ENCODE measurements at regions not wholly inside any gene's neighbourhood (a gene's known extent, or its start where the extent isn't known, plus 50 kb on each side); places are given as distances from the start of the nearest gene placed in this dataset.

- Mint-ChIP-seq H3K9me3 (no peaks in the 10 kb centered on the region), H3K27me3 (ENCODE audit: low read depth) (peaks cover 4% of the 10 kb centered on the region), H3K4me1 (ENCODE audit: low read depth) (no peaks in the 10 kb centered on the region), H3K4me3 (no peak overlapping the region), H3K36me3 (ENCODE audit: insufficient read depth) (no peaks in the 10 kb centered on the region)
- DNase-seq, result no peak
- no peak for ATAC-seq
Observed at GRCh38 chr1:90501281-90501680, 215.8 kb downstream of the BARHL2 start.

GRCh38 chr1:90494748-90495282 is 222.3 kb downstream of the BARHL2 start:
- H3K36me3 Mint-ChIP-seq (ENCODE audit: insufficient read depth), result no peaks in the 10 kb centered on the region
- no peaks in the 10 kb centered on the region for H3K4me1 Mint-ChIP-seq (ENCODE audit: low read depth)
- DNase-seq (no peak), ATAC-seq (no peak)
- H3K4me3 Mint-ChIP-seq, result no peak overlapping the region
- peaks cover 11% of the 10 kb centered on the region for H3K27me3 Mint-ChIP-seq (ENCODE audit: low read depth)
- H3K9me3 Mint-ChIP-seq, result no peaks in the 10 kb centered on the region

- H3K9me3 Mint-ChIP-seq, result no peaks in the 10 kb centered on the region
- ATAC-seq, result no peak
- H3K4me1 Mint-ChIP-seq (ENCODE audit: low read depth), result no peaks in the 10 kb centered on the region
- H3K36me3 Mint-ChIP-seq (ENCODE audit: insufficient read depth), result no peaks in the 10 kb centered on the region
- H3K4me3 Mint-ChIP-seq, result no peak overlapping the region
- no peak for DNase-seq
- H3K27me3 Mint-ChIP-seq (ENCODE audit: low read depth), result peaks cover 2% of the 10 kb centered on the region
Observed at GRCh38 chr1:90488451-90488850, 228.7 kb downstream of the BARHL2 start.

GRCh38 chr1:90486996-90487395 is 230.1 kb downstream of the BARHL2 start:
- Mint-ChIP-seq H3K4me1 (ENCODE audit: low read depth) (no peaks in the 10 kb centered on the region), H3K36me3 (ENCODE audit: insufficient read depth) (no peaks in the 10 kb centered on the region), H3K4me3 (no peak overlapping the region), H3K27me3 (ENCODE audit: low read depth) (peaks cover 2% of the 10 kb centered on the region), H3K9me3 (no peaks in the 10 kb centered on the region)
- ATAC-seq, result no peak
- no peak for DNase-seq

GRCh38 chr1:90486134-90486824 is 230.8 kb downstream of the BARHL2 start:
- no peak for ATAC-seq
- peaks cover under 1% of the 10 kb centered on the region for H3K27me3 Mint-ChIP-seq (ENCODE audit: low read depth)
- DNase-seq, result no peak
- no peak overlapping the region for H3K4me3 Mint-ChIP-seq
- H3K36me3 Mint-ChIP-seq (ENCODE audit: insufficient read depth), result no peaks in the 10 kb centered on the region
- H3K4me1 Mint-ChIP-seq (ENCODE audit: low read depth), result no peaks in the 10 kb centered on the region
- no peaks in the 10 kb centered on the region for H3K9me3 Mint-ChIP-seq

- no peak overlapping the region for H3K4me3 Mint-ChIP-seq
- ATAC-seq (no peak), DNase-seq (no peak)
- no peaks in the 10 kb centered on the region for H3K4me1 Mint-ChIP-seq (ENCODE audit: low read depth)
- H3K9me3 Mint-ChIP-seq, result no peaks in the 10 kb centered on the region
- H3K27me3 Mint-ChIP-seq (ENCODE audit: low read depth), result peaks cover 3% of the 10 kb centered on the region
- H3K36me3 Mint-ChIP-seq (ENCODE audit: insufficient read depth), result no peaks in the 10 kb centered on the region
Observed at GRCh38 chr1:90480271-90480835, 236.7 kb downstream of the BARHL2 start.

GRCh38 chr1:90476994-90477393 is 240.1 kb downstream of the BARHL2 start:
- Mint-ChIP-seq H3K27me3 (ENCODE audit: low read depth) (peaks cover 3% of the 10 kb centered on the region), H3K9me3 (no peaks in the 10 kb centered on the region), H3K36me3 (ENCODE audit: insufficient read depth) (no peaks in the 10 kb centered on the region), H3K4me3 (no peak overlapping the region), H3K4me1 (ENCODE audit: low read depth) (no peaks in the 10 kb centered on the region)
- ATAC-seq, result no peak
- no peak for DNase-seq

- Mint-ChIP-seq H3K27me3 (ENCODE audit: low read depth) (peaks cover 3% of the 10 kb centered on the region), H3K4me1 (ENCODE audit: low read depth) (no peaks in the 10 kb centered on the region), H3K9me3 (no peaks in the 10 kb centered on the region), H3K36me3 (ENCODE audit: insufficient read depth) (no peaks in the 10 kb centered on the region), H3K4me3 (no peak overlapping the region)
- DNase-seq (no peak), ATAC-seq (no peak)
Observed at GRCh38 chr1:90476411-90476810, 240.7 kb downstream of the BARHL2 start.

- H3K27me3 Mint-ChIP-seq (ENCODE audit: low read depth), result peaks cover 3% of the 10 kb centered on the region
- DNase-seq (no peak), ATAC-seq (no peak)
- no peaks in the 10 kb centered on the region for H3K4me1 Mint-ChIP-seq (ENCODE audit: low read depth)
- no peaks in the 10 kb centered on the region for H3K9me3 Mint-ChIP-seq
- no peak overlapping the region for H3K4me3 Mint-ChIP-seq
- no peaks in the 10 kb centered on the region for H3K36me3 Mint-ChIP-seq (ENCODE audit: insufficient read depth)
Observed at GRCh38 chr1:90475631-90476030, 241.5 kb downstream of the BARHL2 start.

- ATAC-seq (no peak), DNase-seq (no peak)
- Mint-ChIP-seq H3K36me3 (ENCODE audit: insufficient read depth) (no peaks in the 10 kb centered on the region), H3K9me3 (no peaks in the 10 kb centered on the region), H3K4me1 (ENCODE audit: low read depth) (no peaks in the 10 kb centered on the region), H3K27me3 (ENCODE audit: low read depth) (peaks cover 3% of the 10 kb centered on the region), H3K4me3 (no peak overlapping the region)
Observed at GRCh38 chr1:90474731-90475130, 242.4 kb downstream of the BARHL2 start.

- ATAC-seq, result no peak
- no peak for DNase-seq
- Mint-ChIP-seq H3K36me3 (ENCODE audit: insufficient read depth) (no peaks in the 10 kb centered on the region), H3K9me3 (no peaks in the 10 kb centered on the region), H3K4me1 (ENCODE audit: low read depth) (no peaks in the 10 kb centered on the region), H3K27me3 (ENCODE audit: low read depth) (peaks cover 3% of the 10 kb centered on the region), H3K4me3 (no peak overlapping the region)
Observed at GRCh38 chr1:90474158-90474557, 242.9 kb downstream of the BARHL2 start.

GRCh38 chr1:90472775-90473174 is 244.3 kb downstream of the BARHL2 start:
- Mint-ChIP-seq H3K27me3 (ENCODE audit: low read depth) (peaks cover 5% of the 10 kb centered on the region), H3K4me3 (no peak overlapping the region), H3K4me1 (ENCODE audit: low read depth) (no peaks in the 10 kb centered on the region), H3K36me3 (ENCODE audit: insufficient read depth) (no peaks in the 10 kb centered on the region), H3K9me3 (no peaks in the 10 kb centered on the region)
- ATAC-seq (no peak), DNase-seq (no peak)

- Mint-ChIP-seq H3K9me3 (no peaks in the 10 kb centered on the region), H3K36me3 (ENCODE audit: insufficient read depth) (no peaks in the 10 kb centered on the region), H3K4me3 (no peak overlapping the region), H3K4me1 (ENCODE audit: low read depth) (no peaks in the 10 kb centered on the region), H3K27me3 (ENCODE audit: low read depth) (no peaks in the 10 kb centered on the region)
- ATAC-seq (no peak), DNase-seq (no peak)
Observed at GRCh38 chr1:90459570-90459969, 257.5 kb downstream of the BARHL2 start.

GRCh38 chr1:90457985-90458384 is 259.1 kb downstream of the BARHL2 start:
- Mint-ChIP-seq H3K27me3 (ENCODE audit: low read depth) (no peaks in the 10 kb centered on the region), H3K4me3 (no peak overlapping the region), H3K9me3 (no peaks in the 10 kb centered on the region), H3K36me3 (ENCODE audit: insufficient read depth) (no peaks in the 10 kb centered on the region), H3K4me1 (ENCODE audit: low read depth) (no peaks in the 10 kb centered on the region)
- no peak for ATAC-seq
- DNase-seq, result no peak

GRCh38 chr1:90452491-90452890 is 264.6 kb downstream of the BARHL2 start:
- ATAC-seq (no peak), DNase-seq (no peak)
- no peaks in the 10 kb centered on the region for H3K9me3 Mint-ChIP-seq
- H3K36me3 Mint-ChIP-seq (ENCODE audit: insufficient read depth), result no peaks in the 10 kb centered on the region
- H3K4me1 Mint-ChIP-seq (ENCODE audit: low read depth), result no peaks in the 10 kb centered on the region
- H3K27me3 Mint-ChIP-seq (ENCODE audit: low read depth), result peaks cover 2% of the 10 kb centered on the region
- H3K4me3 Mint-ChIP-seq, result no peak overlapping the region

Data from activated T-cell treated with anti-CD3 and anti-CD28 coated beads, Interleukin-2, amount 50 U/mL, for 4 hours (primary cell).